ENCODE measurements at regions not wholly inside any gene's neighbourhood (a gene's known extent, or its start where the extent isn't known, plus 50 kb on each side); places are given as distances from the start of the nearest gene placed in this dataset.

GRCh38 chr2:215780907-215781685 is 232.3 kb downstream of the MREG start:
- no peak overlapping the region for H3K27ac Mint-ChIP-seq
- H3K4me3 Mint-ChIP-seq = no peak overlapping the region
- H3K36me3 Mint-ChIP-seq (ENCODE audit: low read depth) = no peaks in the 10 kb centered on the region
- no peaks in the 10 kb centered on the region for H3K9me3 Mint-ChIP-seq
- DNase-seq (ENCODE audit: low spot score) = no peak
- intact Hi-C loops (cut with micrococcal nuclease) = no loop called here
- H3K27me3 Mint-ChIP-seq (ENCODE audit: insufficient read depth) = peaks cover 9% of the 10 kb centered on the region
- H3K4me1 Mint-ChIP-seq (ENCODE audit: low read depth) = no peaks in the 10 kb centered on the region

- no peak for DNase-seq (ENCODE audit: low spot score)
- H3K4me3 Mint-ChIP-seq = no peak overlapping the region
- intact Hi-C loops (cut with micrococcal nuclease) = no loop called here
- H3K9me3 Mint-ChIP-seq = no peaks in the 10 kb centered on the region
- H3K27me3 Mint-ChIP-seq (ENCODE audit: insufficient read depth) = peaks cover 9% of the 10 kb centered on the region
- no peaks in the 10 kb centered on the region for H3K4me1 Mint-ChIP-seq (ENCODE audit: low read depth)
- no peak overlapping the region for H3K27ac Mint-ChIP-seq
- no peaks in the 10 kb centered on the region for H3K36me3 Mint-ChIP-seq (ENCODE audit: low read depth)
Measured at GRCh38 chr2:215780313-215780712, 233.0 kb downstream of the MREG start.

GRCh38 chr2:215779912-215780311 is 233.4 kb downstream of the MREG start:
- intact Hi-C loops (cut with micrococcal nuclease) = no loop called here

GRCh38 chr2:215777465-215778044 is 235.8 kb downstream of the MREG start:
- DNase-seq (ENCODE audit: low spot score) = no peak
- intact Hi-C loops (cut with micrococcal nuclease) = no loop called here
- Mint-ChIP-seq H3K9me3 (no peaks in the 10 kb centered on the region), H3K36me3 (ENCODE audit: low read depth) (no peaks in the 10 kb centered on the region), H3K4me3 (no peak overlapping the region), H3K27ac (no peak overlapping the region), H3K27me3 (ENCODE audit: insufficient read depth) (peaks cover 4% of the 10 kb centered on the region), H3K4me1 (ENCODE audit: low read depth) (no peaks in the 10 kb centered on the region)

More at GRCh38 chr2:215779912-215780311, 233.4 kb downstream of the MREG start:
- Mint-ChIP-seq H3K27ac (no peak overlapping the region), H3K9me3 (no peaks in the 10 kb centered on the region), H3K4me3 (no peak overlapping the region), H3K4me1 (ENCODE audit: low read depth) (no peaks in the 10 kb centered on the region), H3K36me3 (ENCODE audit: low read depth) (no peaks in the 10 kb centered on the region), H3K27me3 (ENCODE audit: insufficient read depth) (peaks cover 9% of the 10 kb centered on the region)
- DNase-seq (ENCODE audit: low spot score) = no peak

- DNase-seq (ENCODE audit: low spot score) = no peak
- H3K4me1 Mint-ChIP-seq (ENCODE audit: low read depth) = no peaks in the 10 kb centered on the region
- intact Hi-C loops (cut with micrococcal nuclease) = no loop called here
- H3K9me3 Mint-ChIP-seq = no peaks in the 10 kb centered on the region
- no peak overlapping the region for H3K4me3 Mint-ChIP-seq
- H3K27ac Mint-ChIP-seq = no peak overlapping the region
- H3K27me3 Mint-ChIP-seq (ENCODE audit: insufficient read depth) = peaks cover 2% of the 10 kb centered on the region
- H3K36me3 Mint-ChIP-seq (ENCODE audit: low read depth) = no peaks in the 10 kb centered on the region
Measured at GRCh38 chr2:215775106-215775505, 238.2 kb downstream of the MREG start.

- no peak for DNase-seq (ENCODE audit: low spot score)
- no peak overlapping the region for H3K4me3 Mint-ChIP-seq
- intact Hi-C loops (cut with micrococcal nuclease) = no loop called here
- H3K27ac Mint-ChIP-seq = no peak overlapping the region
- no peaks in the 10 kb centered on the region for H3K36me3 Mint-ChIP-seq (ENCODE audit: low read depth)
- no peaks in the 10 kb centered on the region for H3K4me1 Mint-ChIP-seq (ENCODE audit: low read depth)
- no peaks in the 10 kb centered on the region for H3K9me3 Mint-ChIP-seq
- H3K27me3 Mint-ChIP-seq (ENCODE audit: insufficient read depth) = peaks cover 2% of the 10 kb centered on the region
Measured at GRCh38 chr2:215773728-215774127, 239.6 kb downstream of the MREG start.

GRCh38 chr2:215772634-215773563 is 240.5 kb downstream of the MREG start:
- H3K36me3 Mint-ChIP-seq (ENCODE audit: low read depth) = no peaks in the 10 kb centered on the region
- H3K4me3 Mint-ChIP-seq = no peak overlapping the region
- no peak overlapping the region for H3K27ac Mint-ChIP-seq
- DNase-seq (ENCODE audit: low spot score) = no peak
- intact Hi-C loops (cut with micrococcal nuclease) = no loop called here
- peaks cover 2% of the 10 kb centered on the region for H3K27me3 Mint-ChIP-seq (ENCODE audit: insufficient read depth)
- H3K4me1 Mint-ChIP-seq (ENCODE audit: low read depth) = no peaks in the 10 kb centered on the region
- H3K9me3 Mint-ChIP-seq = no peaks in the 10 kb centered on the region

GRCh38 chr2:215772003-215772402 is 241.3 kb downstream of the MREG start:
- Mint-ChIP-seq H3K4me3 (no peak overlapping the region), H3K9me3 (no peaks in the 10 kb centered on the region), H3K4me1 (ENCODE audit: low read depth) (no peaks in the 10 kb centered on the region), H3K36me3 (ENCODE audit: low read depth) (no peaks in the 10 kb centered on the region), H3K27me3 (ENCODE audit: insufficient read depth) (peaks cover 2% of the 10 kb centered on the region), H3K27ac (no peak overlapping the region)
- intact Hi-C loops (cut with micrococcal nuclease) = no loop called here
- no peak for DNase-seq (ENCODE audit: low spot score)

- Mint-ChIP-seq H3K9me3 (no peaks in the 10 kb centered on the region), H3K4me1 (ENCODE audit: low read depth) (no peaks in the 10 kb centered on the region), H3K36me3 (ENCODE audit: low read depth) (no peaks in the 10 kb centered on the region), H3K4me3 (no peak overlapping the region), H3K27me3 (ENCODE audit: insufficient read depth) (peaks cover 2% of the 10 kb centered on the region), H3K27ac (no peak overlapping the region)
- no peak for DNase-seq (ENCODE audit: low spot score)
- intact Hi-C loops (cut with micrococcal nuclease) = no loop called here
Measured at GRCh38 chr2:215771241-215771640, 242.1 kb downstream of the MREG start.

- Mint-ChIP-seq H3K4me3 (no peak overlapping the region), H3K4me1 (ENCODE audit: low read depth) (no peaks in the 10 kb centered on the region), H3K36me3 (ENCODE audit: low read depth) (no peaks in the 10 kb centered on the region), H3K9me3 (no peaks in the 10 kb centered on the region), H3K27me3 (ENCODE audit: insufficient read depth) (peaks cover 3% of the 10 kb centered on the region), H3K27ac (no peak overlapping the region)
- no peak for DNase-seq (ENCODE audit: low spot score)
- intact Hi-C loops (cut with micrococcal nuclease) = no loop called here
Measured at GRCh38 chr2:215770668-215771067, 242.7 kb downstream of the MREG start.

- intact Hi-C loops (cut with micrococcal nuclease) = no loop called here
- Mint-ChIP-seq H3K9me3 (no peaks in the 10 kb centered on the region), H3K4me3 (no peak overlapping the region), H3K27me3 (ENCODE audit: insufficient read depth) (peaks cover 3% of the 10 kb centered on the region), H3K36me3 (ENCODE audit: low read depth) (no peaks in the 10 kb centered on the region), H3K27ac (no peak overlapping the region), H3K4me1 (ENCODE audit: low read depth) (no peaks in the 10 kb centered on the region)
- DNase-seq (ENCODE audit: low spot score) = no peak
Measured at GRCh38 chr2:215769246-215769645, 244.1 kb downstream of the MREG start.

GRCh38 chr2:215767625-215768024 is 245.7 kb downstream of the MREG start:
- no peaks in the 10 kb centered on the region for H3K9me3 Mint-ChIP-seq
- intact Hi-C loops (cut with micrococcal nuclease) = no loop called here

More at GRCh38 chr2:215767625-215768024, 245.7 kb downstream of the MREG start:
- no peaks in the 10 kb centered on the region for H3K4me1 Mint-ChIP-seq (ENCODE audit: low read depth)
- H3K27ac Mint-ChIP-seq = no peak overlapping the region
- no peak for DNase-seq (ENCODE audit: low spot score)
- H3K4me3 Mint-ChIP-seq = no peak overlapping the region
- no peaks in the 10 kb centered on the region for H3K36me3 Mint-ChIP-seq (ENCODE audit: low read depth)
- H3K27me3 Mint-ChIP-seq (ENCODE audit: insufficient read depth) = peaks cover 3% of the 10 kb centered on the region

Measured in activated T-helper 1 cell treated with anti-CD3 and anti-CD28 coated beads, Interleukin-12 subunit alpha, Interleukin-12 subunit beta, Interleukin-2, Interleukin-4 antibody, amounts not matched to agents 30 ng/mL and 10 ng/mL and 1 ng/mL, durations not matched to agents 14 hours and 24 hours and 36 hours (primary cell).